RPMI7951 (cell line): ENCODE measurements at regions not wholly inside any gene's neighbourhood (a gene's known extent, or its start where the extent isn't known, plus 50 kb on each side); places are given as distances from the start of the nearest gene placed in this dataset.
"Not testable (repeated sequence)": the region's sequence is repeated elsewhere in the genome, so short reads cannot be mapped to it uniquely, and the experiment has no call there.

Source experiments
- DNase-seq: peaks from one replicate; pipeline ENCODE4 v3.0.0-alpha.2; 2012; ENCODE audit warnings: low read depth

DNA sequence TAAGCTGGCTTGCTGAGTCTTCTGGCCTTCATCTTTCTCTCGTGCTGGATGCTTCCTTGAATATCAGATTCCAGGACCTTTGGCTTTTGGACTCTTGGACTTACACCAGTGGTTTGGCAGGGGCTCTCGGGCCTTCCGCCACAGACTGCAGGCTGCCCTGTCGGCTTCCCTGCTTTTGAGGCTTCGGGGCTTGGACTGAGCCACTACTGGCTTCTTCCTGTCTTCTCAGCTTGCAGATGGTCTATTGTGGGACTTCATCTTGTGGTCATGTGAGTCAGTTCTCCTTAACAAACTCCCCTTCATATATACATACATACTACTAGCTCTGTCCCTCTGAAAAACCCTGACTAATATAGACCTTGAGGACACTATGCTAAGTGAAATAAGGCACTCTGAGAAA, 78.3 kb upstream of the SSBP2 start:
- peak; percentile 88 for DNase-seq

DNA sequence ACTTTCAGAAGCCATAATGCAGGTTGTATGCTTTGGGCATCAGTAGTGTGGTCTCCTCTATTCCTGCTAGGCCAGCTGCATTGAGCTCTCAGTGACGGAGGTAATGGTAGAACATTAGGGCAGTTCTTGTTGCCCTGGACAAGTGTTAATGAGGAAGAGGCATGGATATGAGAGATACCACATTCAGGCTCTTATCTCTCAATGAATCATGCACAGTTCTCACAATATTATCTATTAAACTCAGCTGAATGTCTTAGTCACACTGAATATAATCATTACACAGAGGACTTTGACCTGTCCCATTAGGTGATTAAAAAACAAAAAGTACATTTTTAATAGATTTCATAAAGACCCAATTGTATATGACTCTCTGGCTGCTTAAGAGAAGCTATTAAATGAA, 76.6 kb upstream of the SSBP2 start:
- DNase-seq: no peak

DNA sequence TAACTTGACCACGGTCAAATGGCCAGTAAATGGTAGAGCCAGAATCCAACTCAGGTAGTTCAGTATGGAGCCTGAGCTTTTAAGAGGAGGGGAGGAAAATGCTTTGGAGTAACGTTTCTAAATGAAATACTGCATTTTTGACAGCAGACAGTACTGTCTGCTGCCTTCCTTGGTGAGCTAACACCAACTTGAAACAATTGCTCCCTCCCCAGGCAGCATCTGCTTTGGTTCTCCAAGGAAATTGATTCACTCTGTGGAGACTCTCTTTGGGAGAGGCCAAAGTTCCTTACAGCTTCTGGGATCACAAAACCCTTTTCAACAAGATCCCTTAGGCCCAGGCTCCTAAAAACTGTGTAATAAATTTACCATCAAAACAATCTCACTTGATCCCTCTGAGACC, 75.2 kb upstream of the SSBP2 start:
- DNase-seq: peak; percentile 12

DNA sequence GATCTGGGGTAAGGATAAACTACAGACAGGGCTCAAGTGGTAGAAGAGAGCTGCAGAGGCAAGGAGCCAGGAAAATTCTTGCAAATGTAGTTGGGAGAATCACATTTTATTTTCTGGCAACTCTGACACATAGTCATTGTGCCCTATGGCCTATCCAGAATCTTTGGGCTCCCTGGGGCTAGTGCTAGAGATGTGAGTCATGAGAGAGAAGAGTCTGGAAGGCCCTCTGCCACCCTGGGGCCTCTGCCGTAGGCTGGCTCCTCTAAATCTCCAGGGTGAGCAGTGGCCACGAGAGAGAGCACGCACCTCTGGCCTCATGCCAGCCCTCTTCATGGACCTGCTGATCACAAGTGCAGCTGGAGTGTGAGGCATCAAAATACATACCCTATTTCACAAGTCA, 74.3 kb upstream of the SSBP2 start:
- peak; percentile 93 for DNase-seq

DNA sequence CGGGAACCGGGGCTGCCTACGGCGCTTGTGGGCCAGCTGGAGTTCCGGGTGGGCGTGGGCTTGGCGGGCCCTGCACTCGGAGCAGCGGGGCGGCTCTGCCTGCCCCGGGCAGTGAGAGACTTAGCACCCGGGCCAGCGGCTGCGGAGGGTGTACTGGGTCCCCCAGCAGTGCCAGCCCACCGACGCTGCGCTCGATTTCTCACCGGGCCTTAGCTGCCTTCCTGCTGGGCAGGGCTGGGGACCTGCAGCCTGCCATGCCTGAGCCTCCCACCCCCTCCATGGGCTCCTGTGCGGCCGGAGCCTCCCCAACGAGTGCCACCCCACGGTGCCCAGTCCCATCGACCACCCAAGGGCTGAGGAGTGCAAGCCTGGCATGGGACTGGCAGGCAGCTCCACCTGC, 72.8 kb upstream of the SSBP2 start:
- DNase-seq: not testable (repeated sequence)

DNA sequence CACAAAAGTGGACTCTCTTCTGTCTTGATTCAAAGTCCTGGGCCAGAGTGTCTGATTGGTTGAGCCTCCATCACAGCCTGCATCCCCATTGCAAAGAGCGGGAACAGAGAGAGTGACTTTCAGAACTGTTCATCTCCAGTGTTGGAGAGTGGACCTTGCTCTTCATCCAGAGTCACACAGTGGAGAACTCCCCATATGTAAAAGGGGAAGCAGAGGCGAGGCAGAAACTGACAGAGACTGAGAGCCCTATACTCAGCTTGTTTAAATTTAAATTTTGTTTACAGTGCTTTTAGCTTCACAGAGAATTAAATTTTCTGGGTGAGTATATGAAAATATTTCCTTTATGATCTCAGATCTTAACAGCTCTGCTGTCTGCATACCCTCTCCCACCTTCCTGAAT, 70.0 kb upstream of the SSBP2 start:
- DNase-seq: no peak

DNA sequence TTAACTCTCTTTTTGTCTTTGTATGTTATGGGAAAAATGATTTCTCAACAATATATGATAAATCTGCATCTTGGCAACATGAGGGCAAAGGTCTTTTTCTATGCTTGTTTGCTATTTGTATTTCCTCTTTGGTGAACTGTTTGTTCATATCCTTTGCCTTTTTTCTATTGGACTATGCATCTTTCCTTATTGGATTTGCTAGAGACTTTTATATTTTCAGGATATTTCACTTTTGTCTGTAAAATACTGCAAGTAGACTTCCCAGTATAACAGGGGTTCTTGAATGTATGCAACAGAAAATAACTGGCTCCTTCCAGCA, 69.4 kb upstream of the SSBP2 start:
- DNase-seq: no peak

DNA sequence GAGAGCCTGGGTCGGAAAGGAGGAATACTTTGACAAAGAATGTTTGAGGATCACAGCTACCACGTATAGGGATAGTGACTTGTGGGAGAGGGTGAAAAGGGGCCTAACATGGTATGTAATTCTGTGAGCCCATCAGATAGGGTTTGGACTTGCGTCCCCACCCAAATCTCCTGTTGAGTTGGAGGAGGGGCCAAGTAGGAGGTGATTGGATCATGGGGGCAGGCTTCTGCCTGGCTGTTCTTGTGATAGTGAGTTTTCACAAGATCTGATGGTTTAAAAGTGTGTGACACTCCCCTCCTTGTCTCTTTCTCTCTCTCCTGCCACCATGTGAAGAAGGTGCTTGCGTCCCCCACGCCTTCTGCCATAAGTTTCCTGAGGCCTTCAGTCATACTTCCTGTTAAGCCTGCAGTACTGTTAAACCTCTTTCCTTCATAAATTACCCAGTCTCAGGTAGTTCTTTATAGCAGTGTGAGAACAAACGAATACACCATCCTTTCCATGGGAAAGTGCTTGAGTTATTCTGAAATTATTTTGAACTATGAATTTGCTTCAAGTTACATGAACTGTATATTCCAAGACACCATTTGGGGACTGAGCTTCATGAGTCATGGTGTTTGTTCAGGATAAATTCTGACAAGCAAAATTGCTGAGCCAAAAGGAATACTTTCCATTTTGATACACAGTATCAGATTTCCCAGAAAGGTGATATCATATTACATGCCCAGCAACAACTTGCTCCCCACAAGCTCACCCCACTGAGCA, 68.8 kb upstream of the SSBP2 start:
- peak; percentile 33 for DNase-seq

DNA sequence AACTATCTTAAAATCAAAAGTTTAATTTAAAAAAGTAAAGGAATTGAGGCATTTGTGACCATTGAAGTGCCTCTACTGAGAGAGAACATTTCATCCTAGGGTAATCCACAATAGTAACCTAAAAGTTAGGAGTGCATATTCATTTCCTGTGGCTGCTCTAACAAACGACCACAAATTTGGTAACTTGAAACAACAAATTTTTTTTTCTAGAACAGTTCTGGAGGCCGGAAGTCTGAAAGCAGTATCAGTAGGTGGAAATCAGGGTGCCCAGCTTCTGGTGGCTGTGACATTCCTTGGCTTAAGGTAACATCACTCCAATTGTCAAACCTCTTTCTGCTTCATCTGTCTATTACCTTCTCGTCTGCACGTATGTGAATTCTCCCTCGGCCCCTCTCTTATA, 67.1 kb upstream of the SSBP2 start:
- no peak for DNase-seq

DNA sequence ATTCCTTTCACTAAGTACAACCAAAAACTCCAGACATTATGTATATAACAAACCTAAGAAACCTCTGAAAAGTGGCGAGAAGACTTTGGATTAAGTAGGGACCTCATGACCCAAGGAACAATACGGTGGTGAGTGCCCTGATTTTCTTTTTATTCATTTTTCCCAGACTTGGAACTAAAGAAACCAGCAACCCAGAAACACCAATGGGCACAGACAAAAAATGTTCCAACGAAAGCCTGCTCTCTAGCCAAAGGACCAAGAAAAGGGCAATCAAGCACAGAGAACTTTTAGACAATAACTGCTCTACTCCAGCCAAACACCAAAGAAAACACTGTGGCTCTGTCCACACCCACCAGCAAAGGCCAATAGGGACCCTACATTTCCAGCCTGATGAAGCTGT, 66.2 kb upstream of the SSBP2 start:
- no peak for DNase-seq

DNA sequence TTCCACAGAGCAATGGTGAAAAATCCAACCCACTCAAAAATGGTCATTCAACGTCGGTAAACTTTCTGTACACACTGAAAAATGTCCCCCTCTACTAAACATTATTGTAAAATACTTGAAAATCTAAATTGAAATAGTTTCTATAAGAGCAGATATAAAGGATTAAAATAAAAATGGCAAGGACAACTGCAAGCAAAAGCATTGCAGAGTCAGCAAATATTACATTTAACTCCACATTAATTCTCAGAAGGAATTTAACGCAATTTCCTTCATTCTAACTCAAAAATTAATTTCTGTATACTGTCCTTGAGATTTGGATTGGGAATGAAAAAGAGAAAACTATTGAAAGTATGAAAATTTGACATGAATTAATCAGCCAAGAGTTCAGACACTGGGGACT, 64.4 kb upstream of the SSBP2 start:
- DNase-seq: no peak

DNA sequence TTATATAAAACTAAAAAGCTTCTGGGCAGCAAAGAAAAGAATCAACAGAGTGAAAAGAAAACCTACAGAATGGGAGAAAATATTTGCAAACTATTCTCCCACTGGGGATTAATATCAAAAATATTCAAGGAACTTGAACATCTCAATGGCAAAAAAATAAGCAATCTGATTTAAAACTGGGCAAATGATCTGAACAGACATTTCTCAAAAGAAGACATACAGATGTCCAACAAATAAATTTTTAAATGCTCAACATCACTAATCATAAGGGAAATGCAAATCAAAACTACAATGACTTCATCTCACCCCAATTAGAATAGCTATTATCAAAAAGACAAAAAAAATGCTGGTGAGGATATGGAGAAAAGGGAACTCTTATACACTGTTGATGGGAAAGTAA, 57.2 kb upstream of the SSBP2 start:
- no peak for DNase-seq

DNA sequence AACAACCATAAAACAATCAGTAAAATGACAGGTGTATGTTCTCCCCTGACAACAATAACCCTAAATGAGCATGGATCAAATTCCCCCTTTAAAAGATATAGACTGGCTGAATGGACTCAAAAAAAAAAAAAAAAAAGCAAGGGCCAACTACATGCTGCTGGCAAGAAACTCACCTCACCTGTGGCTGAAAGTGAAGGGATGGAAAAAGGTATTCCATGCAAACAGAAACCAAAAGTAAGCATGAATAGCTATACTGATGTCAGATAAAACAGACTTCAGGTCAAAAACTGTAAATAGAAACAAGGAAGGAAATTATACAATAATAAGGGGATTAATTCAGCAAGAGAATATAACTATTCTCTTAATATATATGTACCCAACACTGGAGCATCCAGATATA, 54.2 kb upstream of the SSBP2 start:
- DNase-seq: no peak

DNA sequence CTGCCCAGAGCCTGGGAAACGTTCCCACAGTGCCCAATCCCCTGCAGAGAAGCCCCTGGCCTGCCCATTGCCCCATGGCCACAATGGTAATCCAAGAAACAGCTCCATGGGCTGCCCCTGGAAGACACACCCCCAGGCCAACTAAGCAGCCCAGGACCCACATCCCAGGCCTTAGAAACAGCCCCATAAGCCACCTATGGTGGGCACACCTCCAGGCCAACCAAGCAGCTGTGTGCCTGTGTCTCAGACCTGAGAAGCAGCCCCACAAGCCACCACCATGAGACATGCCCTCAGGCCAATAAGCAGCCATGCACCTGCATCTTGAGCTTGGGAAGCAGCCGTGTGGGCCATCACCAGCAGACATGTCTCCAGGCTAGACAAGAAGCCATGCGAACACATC, 52.9 kb upstream of the SSBP2 start:
- DNase-seq: no peak

DNA sequence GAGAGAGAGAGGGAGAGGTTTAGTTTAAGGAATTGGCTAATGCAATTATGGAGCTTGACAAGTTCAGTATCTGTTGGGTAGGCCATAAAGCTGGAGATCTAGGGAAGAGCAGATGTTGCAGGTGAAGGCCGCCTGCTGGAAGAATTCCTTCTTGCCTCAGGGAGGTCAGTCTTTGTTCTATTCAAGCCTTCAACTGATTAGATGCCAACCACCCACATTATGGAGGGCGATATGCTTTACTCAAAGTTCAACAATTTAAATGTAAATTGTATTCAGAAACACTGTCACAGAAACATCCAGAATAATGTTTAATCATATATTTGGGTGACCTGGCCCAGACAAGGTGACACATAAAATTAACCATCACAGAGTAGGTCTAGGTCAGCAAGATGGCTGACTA, 51.7 kb upstream of the SSBP2 start:
- DNase-seq: no peak

DNA sequence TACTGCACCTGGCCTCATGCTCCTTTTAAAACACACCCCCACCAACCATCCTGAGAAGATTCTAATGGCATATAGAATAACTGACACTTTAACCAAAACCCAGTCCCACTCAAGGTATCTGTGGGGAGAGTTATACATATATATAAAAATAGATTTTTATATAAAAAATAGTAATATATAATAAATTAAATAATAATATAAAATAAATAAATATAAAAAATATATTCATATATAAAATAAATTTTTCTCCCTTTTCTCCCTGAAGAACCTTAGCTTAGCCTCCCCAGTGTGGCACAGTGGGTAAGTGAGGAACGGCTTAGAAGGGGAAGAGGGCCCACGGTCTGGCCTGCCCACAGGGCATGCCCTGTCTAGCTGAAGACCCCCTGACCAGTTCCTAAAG, 51.1 kb upstream of the SSBP2 start:
- DNase-seq: no peak

DNA sequence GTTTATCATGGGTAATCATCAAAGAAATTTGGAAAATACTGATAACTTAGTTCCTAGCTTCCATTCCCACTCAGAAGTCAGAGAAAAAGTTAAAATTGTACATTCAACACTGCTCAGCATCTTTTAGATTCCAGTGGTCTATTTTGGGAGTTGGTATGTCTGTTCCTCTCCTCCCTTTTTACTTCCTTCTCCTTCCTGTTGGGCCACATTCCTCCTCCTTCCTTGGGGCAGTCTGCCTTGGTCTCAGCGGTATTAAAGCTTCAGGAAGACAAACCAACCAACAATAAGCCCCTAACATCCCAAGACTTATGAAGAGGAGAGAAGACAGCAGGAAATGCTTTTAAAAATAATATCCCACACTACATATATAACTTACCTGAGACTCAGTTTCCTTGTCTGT, 49.9 kb upstream of the SSBP2 start:
- no peak for DNase-seq
